ENCODE measurements at regions not wholly inside any gene's neighbourhood (a gene's known extent, or its start where the extent isn't known, plus 50 kb on each side); places are given as distances from the start of the nearest gene placed in this dataset.

DNA sequence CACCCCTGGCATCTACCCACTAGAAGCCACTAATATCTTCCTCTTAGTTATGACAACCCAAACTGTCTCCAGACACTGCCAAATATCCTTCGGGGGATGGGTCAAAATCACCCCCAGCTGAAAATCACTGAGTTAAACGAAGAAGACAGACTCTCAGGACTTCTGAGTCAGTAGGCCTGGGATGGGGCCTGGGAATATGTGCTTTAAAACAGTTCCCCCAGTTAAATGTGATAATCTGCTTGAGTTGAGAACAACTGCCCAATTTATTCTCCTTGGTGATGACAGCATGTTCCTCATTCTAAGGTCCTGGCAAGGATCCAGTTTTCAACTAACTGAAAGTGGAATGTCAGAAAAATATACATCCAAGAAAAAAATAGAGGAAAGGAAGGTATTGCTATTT, 52.4 kb downstream of the CBLL2 start:
- CTCF ChIA-PET: no interaction called here
- Mint-ChIP-seq H3K4me3 (no peak overlapping the region), H3K27me3 (peaks cover 2% of the 10 kb centered on the region), H3K9me3 (no peaks in the 10 kb centered on the region), H3K36me3 (ENCODE audit: low read depth) (no peaks in the 10 kb centered on the region), H3K4me1 (ENCODE audit: low read depth) (no peaks in the 10 kb centered on the region), H3K27ac (no peak overlapping the region)
- TF ChIP-seq, protein P1, sequence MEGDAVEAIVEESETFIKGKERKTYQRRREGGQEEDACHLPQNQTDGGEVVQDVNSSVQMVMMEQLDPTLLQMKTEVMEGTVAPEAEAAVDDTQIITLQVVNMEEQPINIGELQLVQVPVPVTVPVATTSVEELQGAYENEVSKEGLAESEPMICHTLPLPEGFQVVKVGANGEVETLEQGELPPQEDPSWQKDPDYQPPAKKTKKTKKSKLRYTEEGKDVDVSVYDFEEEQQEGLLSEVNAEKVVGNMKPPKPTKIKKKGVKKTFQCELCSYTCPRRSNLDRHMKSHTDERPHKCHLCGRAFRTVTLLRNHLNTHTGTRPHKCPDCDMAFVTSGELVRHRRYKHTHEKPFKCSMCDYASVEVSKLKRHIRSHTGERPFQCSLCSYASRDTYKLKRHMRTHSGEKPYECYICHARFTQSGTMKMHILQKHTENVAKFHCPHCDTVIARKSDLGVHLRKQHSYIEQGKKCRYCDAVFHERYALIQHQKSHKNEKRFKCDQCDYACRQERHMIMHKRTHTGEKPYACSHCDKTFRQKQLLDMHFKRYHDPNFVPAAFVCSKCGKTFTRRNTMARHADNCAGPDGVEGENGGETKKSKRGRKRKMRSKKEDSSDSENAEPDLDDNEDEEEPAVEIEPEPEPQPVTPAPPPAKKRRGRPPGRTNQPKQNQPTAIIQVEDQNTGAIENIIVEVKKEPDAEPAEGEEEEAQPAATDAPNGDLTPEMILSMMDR (IDR thresholded peaks at IDR 0.05): no peak
- POLR2A ChIA-PET: no interaction called here
- intact Hi-C loops (cut with micrococcal nuclease): no loop called here
- ATAC-seq: no peak
- DNase-seq: no peak

DNA sequence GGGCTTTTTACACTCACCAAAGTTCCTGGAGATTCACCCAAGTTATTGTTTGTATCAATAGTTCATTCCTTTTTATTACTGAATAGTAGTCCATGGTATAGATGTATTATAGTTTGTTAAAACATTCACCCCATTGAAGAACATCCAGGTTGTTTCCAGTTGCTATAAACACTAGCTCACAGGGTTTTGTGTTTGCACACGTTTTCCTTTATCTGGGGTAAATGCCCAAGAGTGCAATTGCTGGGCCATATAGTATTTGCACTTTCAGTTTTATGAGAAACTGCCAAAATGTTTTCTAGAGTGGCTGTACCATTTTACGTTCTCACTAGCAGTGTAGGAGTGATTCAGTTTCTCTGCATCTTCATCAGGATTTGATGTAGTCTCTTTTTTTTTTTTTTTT, 57.1 kb downstream of the CBLL2 start:
- no peak for ATAC-seq
- Mint-ChIP-seq H3K36me3 (ENCODE audit: low read depth) (no peaks in the 10 kb centered on the region), H3K27ac (no peak overlapping the region), H3K4me1 (ENCODE audit: low read depth) (no peaks in the 10 kb centered on the region), H3K27me3 (no peaks in the 10 kb centered on the region), H3K4me3 (no peak overlapping the region), H3K9me3 (no peaks in the 10 kb centered on the region)
- TF ChIP-seq, protein P1 (IDR thresholded peaks at IDR 0.05): no peak
- ChIA-PET POLR2A (no interaction called here), CTCF (no interaction called here)
- DNase-seq: no peak
- intact Hi-C loops (cut with micrococcal nuclease): no loop called here

DNA sequence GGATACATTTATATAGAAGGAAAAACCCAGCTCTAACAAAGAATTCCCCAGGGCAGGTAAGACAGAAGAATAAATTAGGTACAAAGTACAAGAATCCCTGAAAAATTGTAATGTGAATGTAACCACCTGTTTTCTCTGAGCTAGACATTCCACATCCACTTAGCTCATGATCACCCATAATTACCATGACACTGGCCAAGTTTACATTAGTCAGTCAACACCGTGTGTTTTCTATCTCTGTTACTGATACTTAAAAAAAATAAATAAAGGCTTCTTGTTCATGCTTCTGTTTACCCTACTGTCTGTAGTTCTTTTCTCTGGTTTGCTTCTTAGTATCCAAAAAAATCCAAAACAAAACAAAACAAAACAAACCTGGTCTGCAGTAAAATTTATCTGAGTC, 66.0 kb downstream of the CBLL2 start:
- intact Hi-C loops (cut with micrococcal nuclease): no loop called here
- no peak for ATAC-seq
- H3K4me1 Mint-ChIP-seq (ENCODE audit: low read depth): no peaks in the 10 kb centered on the region
- TF ChIP-seq, protein P1 (IDR thresholded peaks at IDR 0.05): no peak
- H3K9me3 Mint-ChIP-seq: no peaks in the 10 kb centered on the region
- ChIA-PET CTCF (no interaction called here), POLR2A (no interaction called here)
- no peaks in the 10 kb centered on the region for H3K36me3 Mint-ChIP-seq (ENCODE audit: low read depth)
- DNase-seq: no peak
- no peaks in the 10 kb centered on the region for H3K27me3 Mint-ChIP-seq
- no peak overlapping the region for H3K27ac Mint-ChIP-seq
- no peak overlapping the region for H3K4me3 Mint-ChIP-seq

DNA sequence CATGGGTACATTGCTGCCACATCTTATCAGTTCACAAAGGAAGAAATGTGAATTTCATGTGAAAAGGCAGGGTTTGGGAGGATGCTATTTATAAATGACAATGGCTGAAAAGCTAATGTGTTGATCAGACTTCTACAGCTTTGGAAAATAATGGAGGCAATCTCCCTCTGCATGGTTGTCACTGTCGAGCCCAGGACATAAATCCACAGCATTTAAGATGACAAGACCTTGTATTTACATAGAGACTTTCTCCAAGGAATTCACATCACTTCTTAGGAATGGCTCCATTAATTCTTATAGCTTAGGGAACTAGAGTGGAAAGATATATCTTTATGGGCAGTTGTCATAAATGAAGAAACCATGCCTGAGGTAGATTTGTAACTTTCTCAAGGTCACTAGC, 66.7 kb downstream of the CBLL2 start:
- ChIA-PET CTCF (no interaction called here), POLR2A (no interaction called here)
- no peaks in the 10 kb centered on the region for H3K4me1 Mint-ChIP-seq (ENCODE audit: low read depth)
- no peaks in the 10 kb centered on the region for H3K27me3 Mint-ChIP-seq
- H3K36me3 Mint-ChIP-seq (ENCODE audit: low read depth): no peaks in the 10 kb centered on the region
- no peaks in the 10 kb centered on the region for H3K9me3 Mint-ChIP-seq
- no peak for DNase-seq
- intact Hi-C loops (cut with micrococcal nuclease): no loop called here
- no peak overlapping the region for H3K4me3 Mint-ChIP-seq
- TF ChIP-seq, protein P1 (IDR thresholded peaks at IDR 0.05): no peak
- no peak overlapping the region for H3K27ac Mint-ChIP-seq
- no peak for ATAC-seq

DNA sequence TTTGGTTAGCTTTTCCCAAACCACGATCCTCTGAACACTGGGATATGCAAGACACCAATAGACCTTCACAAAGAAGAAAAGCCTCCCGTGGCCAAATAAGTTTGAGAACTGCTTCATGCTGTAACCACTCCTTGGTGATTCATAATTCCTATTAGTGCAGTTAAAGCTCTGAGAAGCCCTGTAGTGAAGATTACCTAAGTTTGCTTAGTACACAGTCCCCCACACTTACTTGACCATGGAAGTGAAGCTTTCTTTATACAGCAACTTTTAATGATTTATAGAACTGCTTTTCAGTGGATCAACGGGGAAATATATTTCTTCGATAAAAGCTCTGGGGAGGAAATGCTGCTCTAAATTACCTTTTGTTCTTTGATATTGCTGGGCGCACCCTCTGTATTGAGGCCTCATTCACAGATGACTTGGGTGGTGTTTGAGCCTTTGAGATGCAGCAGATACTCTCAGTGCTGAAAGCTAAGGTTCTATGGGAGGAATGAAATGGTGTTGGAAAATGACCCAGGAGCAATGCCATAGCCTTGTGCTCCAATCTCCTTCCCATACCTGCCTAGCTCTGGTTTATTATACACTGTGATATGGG, 67.4 kb downstream of the CBLL2 start:
- intact Hi-C loops (cut with micrococcal nuclease): no loop called here
- Mint-ChIP-seq H3K27me3 (no peaks in the 10 kb centered on the region), H3K36me3 (ENCODE audit: low read depth) (no peaks in the 10 kb centered on the region), H3K4me3 (no peak overlapping the region), H3K27ac (no peak overlapping the region), H3K4me1 (ENCODE audit: low read depth) (no peaks in the 10 kb centered on the region), H3K9me3 (no peaks in the 10 kb centered on the region)
- CTCF ChIA-PET: no interaction called here
- POLR2A ChIA-PET: no interaction called here
- ATAC-seq (no peak), DNase-seq (no peak)
- TF ChIP-seq, protein P1 (IDR thresholded peaks at IDR 0.05): no peak
